ENCODE measurements at regions not wholly inside any gene's neighbourhood (a gene's known extent, or its start where the extent isn't known, plus 50 kb on each side); places are given as distances from the start of the nearest gene placed in this dataset.

GRCh38 chr21:35932232-35932911 is 128.0 kb downstream of the SETD4 start (continued):
- TF ChIP-seq HOXB13 (CRISPR knock-in tag; IDR thresholded peaks at IDR 0.05; ENCODE audit: low read depth), result no peak
- TF ChIP-seq SMC3 (IDR thresholded peaks at IDR 0.05), result no peak
- TF ChIP-seq HES2 (IDR thresholded peaks at IDR 0.05), result no peak
- TF ChIP-seq NR3C1 (IDR thresholded peaks at IDR 0.05), result no peak
- no peak for TF ChIP-seq HEYL (CRISPR knock-in tag; IDR thresholded peaks at IDR 0.05)
- TF ChIP-seq HDAC2 (IDR thresholded peaks at IDR 0.05), result no peak

GRCh38 chr21:35929901-35930300 is 130.4 kb downstream of the SETD4 start:
- no peak for ATAC-seq

GRCh38 chr21:35927262-35927661 is 133.1 kb downstream of the SETD4 start:
- CTCF ChIA-PET, result interaction anchor here (1.1 to 3.4 kb wide), 3 partner anchors 9 to 13 kb away, joined by 3 to 13 read pairs (median 3); no protein-coding TSS in a partner anchor
- DNase-seq (ENCODE audit: low read depth in 1 of 2, low spot score in 1 of 2), result no peak
- 62% methylated on average over 7 of the region's 7 CpGs for WGBS (ENCODE audit: missing lambda C conversion rate)

More at GRCh38 chr21:35929901-35930300, 130.4 kb downstream of the SETD4 start:
- ChIA-PET POLR2A (no interaction called here), CTCF (interaction anchor here (1.3 to 3.4 kb wide), 3 partner anchors 10 to 1207 kb away, joined by 3 to 13 read pairs (median 3); no protein-coding TSS in a partner anchor)
- TF ChIP-seq CEBPB (IDR thresholded peaks at IDR 0.05) (no peak), NPAS2 (CRISPR knock-in tag; IDR thresholded peaks at IDR 0.05; ENCODE audit: borderline replicate concordance) (no peak), POLR2A (IDR thresholded peaks at IDR 0.05; ENCODE audit: low read length) (no peak), CHD4 (IDR thresholded peaks at IDR 0.05; ENCODE audit: borderline replicate concordance) (no peak), CBX2 (IDR thresholded peaks at IDR 0.05; ENCODE audit: borderline replicate concordance, low read depth) (no peak), HES2 (IDR thresholded peaks at IDR 0.05) (no peak), RCOR1 (IDR thresholded peaks at IDR 0.05; ENCODE audit: low read depth, low read length) (no peak), HMGXB4 (CRISPR knock-in tag; IDR thresholded peaks at IDR 0.05; ENCODE audit: borderline replicate concordance) (no peak), BHLHE40 (IDR thresholded peaks at IDR 0.05; ENCODE audit: low read depth, low read length) (no peak), ZFP36 (IDR thresholded peaks at IDR 0.05; ENCODE audit: borderline replicate concordance, partially characterized antibody) (no peak), BCL3 (IDR thresholded peaks at IDR 0.05) (no peak), GATA3 (IDR thresholded peaks at IDR 0.05; ENCODE audit: borderline replicate concordance) (no peak), EHMT2 (IDR thresholded peaks at IDR 0.05; ENCODE audit: low read depth) (no peak)
- H3K4me3 ChIP-seq, result no peak overlapping the region
- 53% methylated on average over 6 of the region's 6 CpGs for WGBS (ENCODE audit: missing lambda C conversion rate)
- no peak overlapping the region for H3K4me2 ChIP-seq
- H3K27ac ChIP-seq, result no peak overlapping the region
- no peak for FAIRE-seq
- H3K9me3 ChIP-seq, result no peaks in the 10 kb centered on the region
- H3K4me1 ChIP-seq, result no peaks in the 10 kb centered on the region
- DNase-seq (ENCODE audit: low read depth in 1 of 2, low spot score in 1 of 2), result no peak

More at GRCh38 chr21:35927262-35927661, 133.1 kb downstream of the SETD4 start:
- TF ChIP-seq NFE2L2 (conservative IDR thresholded peaks at IDR 0.05; ENCODE audit: low read length), result no peak
- no peak for TF ChIP-seq RCOR1 (IDR thresholded peaks at IDR 0.05; ENCODE audit: low read depth, low read length)
- no peak for TF ChIP-seq CBX2 (IDR thresholded peaks at IDR 0.05; ENCODE audit: borderline replicate concordance, low read depth)
- TF ChIP-seq CEBPB (IDR thresholded peaks at IDR 0.05), result no peak
- TF ChIP-seq CBX8 (IDR thresholded peaks at IDR 0.05), result no peak
- no peak for TF ChIP-seq ZC3H11A (IDR thresholded peaks at IDR 0.05)
- no peak for TF ChIP-seq HMGXB4 (CRISPR knock-in tag; IDR thresholded peaks at IDR 0.05; ENCODE audit: borderline replicate concordance)
- TF ChIP-seq HES2 (IDR thresholded peaks at IDR 0.05), result no peak
- no peak for TF ChIP-seq E2F6 (IDR thresholded peaks at IDR 0.05; ENCODE audit: borderline replicate concordance, low read depth)
- no peak for TF ChIP-seq MAFK (IDR thresholded peaks at IDR 0.05; ENCODE audit: partially characterized antibody)
- TF ChIP-seq USF2 (IDR thresholded peaks at IDR 0.05), result no peak
- no peak for TF ChIP-seq ZFP36 (IDR thresholded peaks at IDR 0.05; ENCODE audit: borderline replicate concordance, partially characterized antibody)
- Histone ChIP-seq H3K4me3 (no peak overlapping the region), H3K4me1 (no peaks in the 10 kb centered on the region), H3K4me2 (no peak overlapping the region), H3K9me3 (no peaks in the 10 kb centered on the region), H3K27ac (no peak overlapping the region)
- POLR2A ChIA-PET, result no interaction called here
- no peak for FAIRE-seq
- no peak for ATAC-seq

All from A549 (cell line).